IMR-90 (cell line): ENCODE measurements at regions not wholly inside any gene's neighbourhood (a gene's known extent, or its start where the extent isn't known, plus 50 kb on each side); places are given as distances from the start of the nearest gene placed in this dataset.

Experiments used
- ATAC-seq: fragments of 200-7000 bp; cut with Tn5 transposase; 2 replicates; pipeline ENCODE4 v1.9.1; 2020; ENCODE audit warnings: low read depth, mild to moderate bottlenecking, moderate library complexity
- BruUV-seq: library from RNA; stranded (reverse); fragments of 400-500 nt; replicated peaks from 2 replicates; lab custom pipeline; 2021; lab: Mats Ljungman, UMichigan
- CTCF ChIA-PET: fragments of 300-600 bp; formaldehyde crosslinking; extraction: SDS; loops from one replicate; lab custom pipeline; 2021; ENCODE audit warnings: antibody characterized with exemption; lab: Yijun Ruan, JAX
- POLR2A ChIA-PET: fragments of 300-600 bp; sonication (Branson Sonifier 250); formaldehyde crosslinking; loops from one replicate; lab custom pipeline; 2022; ENCODE audit warnings: antibody characterized with exemption; ENCODE audit not compliant: unreplicated experiment; lab: Charles Lee
- DNase-seq: peaks from one replicate; pipeline ENCODE4 v3.0.0; 2013
- H2AFZ ChIP-seq: replicated peaks from 2 replicates; pipeline ENCODE3; 2013; ENCODE audit warnings: low read length, mild to moderate bottlenecking; ENCODE audit not compliant: poor library complexity
- H2AK5ac ChIP-seq: 2 replicates; pipeline ENCODE4 v1.6.1; 2013; ENCODE audit warnings: low read depth, low read length, inconsistent platforms
- H2AK9ac ChIP-seq: replicated peaks from 2 replicates; pipeline ENCODE3; 2013; ENCODE audit warnings: mild to moderate bottlenecking, low read depth, low read length, moderate library complexity; ENCODE audit not compliant: poor library complexity
- H2BK120ac ChIP-seq: 2 replicates; pipeline ENCODE4 v1.6.1; 2013; ENCODE audit warnings: low read depth, low read length, inconsistent platforms
- H2BK15ac ChIP-seq: 3 replicates; pipeline ENCODE4 v1.6.1; 2013; ENCODE audit warnings: low read depth, low read length, inconsistent platforms
- H2BK20ac ChIP-seq: 2 replicates; pipeline ENCODE4 v1.6.1; 2013; ENCODE audit warnings: low read depth, mild to moderate bottlenecking, inconsistent platforms, low read length, moderate library complexity
- H2BK5ac ChIP-seq: 2 replicates; pipeline ENCODE4 v1.6.1; 2013; ENCODE audit warnings: mild to moderate bottlenecking, low read depth, low read length, inconsistent platforms; ENCODE audit not compliant: poor library complexity, severe bottlenecking
- H3K14ac ChIP-seq: replicated peaks from 2 replicates; pipeline ENCODE4 v1.6.1; 2013; ENCODE audit warnings: low read depth, low read length, inconsistent platforms
- H3K18ac ChIP-seq: 2 replicates; pipeline ENCODE4 v1.6.1; 2013; ENCODE audit warnings: low read depth, low read length, control low read depth
- H3K23ac ChIP-seq: 2 replicates; pipeline ENCODE4 v1.6.1; 2013; ENCODE audit warnings: low read depth, low read length, inconsistent platforms
- H3K27ac ChIP-seq: 2 replicates; pipeline ENCODE4 v1.5.1; 2013; ENCODE audit warnings: mild to moderate bottlenecking, control low read depth, low read length; ENCODE audit not compliant: insufficient read depth
- H3K27me3 ChIP-seq: 2 replicates; pipeline ENCODE4 v1.6.1; 2013; ENCODE audit warnings: low read length; ENCODE audit not compliant: control insufficient read depth, insufficient read depth
- H3K36me3 ChIP-seq: 2 replicates; pipeline ENCODE4 v1.6.1; 2013; ENCODE audit warnings: low read length, mixed read lengths; ENCODE audit not compliant: control insufficient read depth, insufficient read depth
- H3K4ac ChIP-seq: 2 replicates; pipeline ENCODE4 v1.6.1; 2013; ENCODE audit warnings: low read depth, low read length, inconsistent platforms
- H3K4me1 ChIP-seq: 2 replicates; pipeline ENCODE4 v1.6.1; 2013; ENCODE audit warnings: low read length, mixed read lengths; ENCODE audit not compliant: control insufficient read depth, insufficient read depth
- H3K4me2 ChIP-seq: 2 replicates; pipeline ENCODE4 v1.6.1; 2013; ENCODE audit warnings: low read depth, mild to moderate bottlenecking, control low read depth, low read length, moderate library complexity
- H3K4me3 ChIP-seq: 2 replicates; pipeline ENCODE4 v1.5.1; 2013; ENCODE audit warnings: low read depth, mild to moderate bottlenecking, control low read depth, low read length, moderate library complexity; ENCODE audit not compliant: insufficient read depth
- H3K56ac ChIP-seq: 2 replicates; pipeline ENCODE4 v1.6.1; 2013; ENCODE audit warnings: low read length, inconsistent platforms; ENCODE audit not compliant: insufficient read depth; ENCODE audit errors: extremely low read depth
- H3K79me1 ChIP-seq, 2 experiments: 2 replicates each; pipeline ENCODE4 v1.6.1; 2013; ENCODE audit warnings: low read length in 2 of 2, inconsistent platforms in 1 of 2, low read depth in 1 of 2
- H3K9ac ChIP-seq: 2 replicates; pipeline ENCODE4 v1.6.1; 2013; ENCODE audit warnings: low read depth, low read length, control low read depth
- H3K9me1 ChIP-seq: 2 replicates; pipeline ENCODE4 v1.6.1; 2013; ENCODE audit warnings: low read length, inconsistent platforms; ENCODE audit not compliant: insufficient read depth
- H3K9me3 ChIP-seq: 2 replicates; pipeline ENCODE4 v1.6.1; 2013; ENCODE audit warnings: low read length; ENCODE audit not compliant: control insufficient read depth, insufficient read depth
- H4K20me1 ChIP-seq: 2 replicates; pipeline ENCODE4 v1.6.1; 2013; ENCODE audit warnings: low read length, inconsistent platforms; ENCODE audit not compliant: insufficient read depth
- H4K5ac ChIP-seq: 2 replicates; pipeline ENCODE4 v1.6.1; 2013; ENCODE audit warnings: mild to moderate bottlenecking, low read depth, low read length, control low read depth
- H4K8ac ChIP-seq, 2 experiments: 2 replicates each; pipeline ENCODE4 v1.6.1; 2013; ENCODE audit warnings: low read depth in 2 of 2, low read length in 2 of 2, control low read depth in 1 of 2, inconsistent platforms in 1 of 2
- H4K91ac ChIP-seq: 2 replicates; pipeline ENCODE4 v1.6.1; 2013; ENCODE audit warnings: low read depth, low read length, inconsistent platforms; ENCODE audit not compliant: insufficient read depth
- BHLHE40 ChIP-seq: fragments of 150-350 bp; IDR thresholded peaks from 2 replicates; pipeline ENCODE4 v1.6.1; 2016; ENCODE audit warnings: mild to moderate bottlenecking, low read depth, low read length
- CEBPB ChIP-seq: IDR thresholded peaks from 2 replicates; pipeline ENCODE4 v1.6.1; 2012; ENCODE audit warnings: low read depth, low read length, improper control_type of control experiment
- CHD1 ChIP-seq: IDR thresholded peaks from 2 replicates; pipeline ENCODE4 v1.6.1; 2012; ENCODE audit warnings: low read depth, low read length, improper control_type of control experiment
- POLR2A ChIP-seq: IDR thresholded peaks from 2 replicates; pipeline ENCODE4 v1.6.1; 2012; ENCODE audit warnings: mild to moderate bottlenecking, low read depth, low read length
- RAD21 ChIP-seq: IDR thresholded peaks from 2 replicates; pipeline ENCODE4 v1.6.1; 2012; ENCODE audit warnings: low read length, improper control_type of control experiment
- SMC3 ChIP-seq: fragments of 150-350 bp; IDR thresholded peaks from 2 replicates; pipeline ENCODE4 v1.6.1; 2016; ENCODE audit warnings: low read depth, mild to moderate bottlenecking, antibody characterized with exemption, low read length, moderate library complexity
- WGBS, 2 experiments: methylation state at CpG; one replicate each; pipeline versions ENCODE4 v1.1.5 to v1.1.7; 2013; ENCODE audit warnings: missing lambda C conversion rate in 2 of 2; ENCODE audit not compliant: insufficient read length in 1 of 2; ENCODE audit errors: extremely low coverage in 2 of 2; 5-methylcytosine and 5-hydroxymethylcytosine counted together
- dilution Hi-C: fragments of 300-500 bp; cut with HindIII; formaldehyde crosslinking; loops from one replicate; pipeline ENCODE4 v1.14.3; 2018; ENCODE audit warnings: low sequenced_read_pairs; ENCODE audit not compliant: unreplicated experiment
- in situ Hi-C: fragments of 300-500 bp; cut with MboI; formaldehyde crosslinking; loops from 3 replicates; pipeline ENCODE4 v1.14.3; 2019; ENCODE audit warnings: low sequenced_read_pairs, inconsistent platforms, mixed read lengths
- intact Hi-C: fragments of 100-400 bp; cut with micrococcal nuclease; formaldehyde crosslinking; loops from 2 replicates; pipeline ENCODE4 v1.10.0; 2022
- TF ChIP-seq, protein P1 (sequence below): fragments of 150-350 bp; IDR thresholded peaks from 2 replicates; pipeline ENCODE4 v1.6.1; 2017; ENCODE audit warnings: mild to moderate bottlenecking, antibody characterized with exemption, low read length, low read depth
- TF ChIP-seq, protein P2 (sequence below): conservative IDR thresholded peaks from 2 replicates; pipeline ENCODE4 v1.5.1; 2012; ENCODE audit warnings: mild to moderate bottlenecking, low read depth, low read length, improper control_type of control experiment

DNA sequence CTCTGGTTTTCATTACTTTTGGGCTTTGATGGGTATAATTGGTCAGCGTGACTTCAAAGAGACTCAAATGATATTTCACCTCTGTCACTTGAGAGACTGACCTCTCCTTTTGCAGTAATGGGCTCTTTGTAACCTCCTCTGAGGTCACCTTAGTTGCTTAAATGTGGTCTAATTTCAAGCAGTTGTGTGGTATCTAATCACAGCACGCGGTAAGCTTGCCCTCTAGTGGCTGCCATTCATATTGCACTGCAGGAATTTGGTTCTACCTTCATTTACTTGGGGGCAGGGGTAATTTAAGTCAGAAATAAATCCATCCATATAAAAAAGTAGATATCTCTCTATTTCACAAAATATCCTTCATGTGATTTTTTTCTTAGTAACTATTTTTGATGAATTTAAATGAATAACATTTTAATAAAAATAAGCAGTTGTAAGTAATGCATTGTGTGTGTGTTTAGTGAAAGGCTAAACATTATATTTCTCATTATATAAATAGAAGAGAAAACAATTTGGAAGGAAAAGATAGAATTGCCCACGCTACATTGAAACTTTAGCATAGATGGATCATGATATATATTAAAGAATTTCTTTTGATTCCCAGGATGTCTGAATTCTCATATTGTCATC lies 55.0 kb upstream of the ANO3 start:
- intact Hi-C loops, result loop anchor here (1.0 kb wide), 3 partner anchors 50 to 295 kb away; no protein-coding TSS in a partner anchor
- BruUV-seq, result no TSS peak
- H4K5ac ChIP-seq, result no peak overlapping the region
- no peaks in the 10 kb centered on the region for H3K9me3 ChIP-seq
- peak overlapping the region; percentile 41; the same call in 1 of the 2 replicates for H2BK20ac ChIP-seq
- in situ Hi-C loops, result loop anchor here (5.0 kb wide), 1 partner anchor 295 kb away; no protein-coding TSS in a partner anchor
- dilution Hi-C loops, result no loop called here
- no peak overlapping the region for H2AK9ac ChIP-seq
- TF ChIP-seq RAD21 (peak; percentile 97), SMC3 (peak; percentile 89), CHD1 (no peak), BHLHE40 (no peak), CEBPB (peak; percentile 29; the same call in 1 of the 2 replicates), POLR2A (peak; percentile 30; the same call in 1 of the 2 replicates)
- TF ChIP-seq, protein P1, sequence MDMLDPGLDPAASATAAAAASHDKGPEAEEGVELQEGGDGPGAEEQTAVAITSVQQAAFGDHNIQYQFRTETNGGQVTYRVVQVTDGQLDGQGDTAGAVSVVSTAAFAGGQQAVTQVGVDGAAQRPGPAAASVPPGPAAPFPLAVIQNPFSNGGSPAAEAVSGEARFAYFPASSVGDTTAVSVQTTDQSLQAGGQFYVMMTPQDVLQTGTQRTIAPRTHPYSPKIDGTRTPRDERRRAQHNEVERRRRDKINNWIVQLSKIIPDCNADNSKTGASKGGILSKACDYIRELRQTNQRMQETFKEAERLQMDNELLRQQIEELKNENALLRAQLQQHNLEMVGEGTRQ, result no peak
- TF ChIP-seq, protein P2, sequence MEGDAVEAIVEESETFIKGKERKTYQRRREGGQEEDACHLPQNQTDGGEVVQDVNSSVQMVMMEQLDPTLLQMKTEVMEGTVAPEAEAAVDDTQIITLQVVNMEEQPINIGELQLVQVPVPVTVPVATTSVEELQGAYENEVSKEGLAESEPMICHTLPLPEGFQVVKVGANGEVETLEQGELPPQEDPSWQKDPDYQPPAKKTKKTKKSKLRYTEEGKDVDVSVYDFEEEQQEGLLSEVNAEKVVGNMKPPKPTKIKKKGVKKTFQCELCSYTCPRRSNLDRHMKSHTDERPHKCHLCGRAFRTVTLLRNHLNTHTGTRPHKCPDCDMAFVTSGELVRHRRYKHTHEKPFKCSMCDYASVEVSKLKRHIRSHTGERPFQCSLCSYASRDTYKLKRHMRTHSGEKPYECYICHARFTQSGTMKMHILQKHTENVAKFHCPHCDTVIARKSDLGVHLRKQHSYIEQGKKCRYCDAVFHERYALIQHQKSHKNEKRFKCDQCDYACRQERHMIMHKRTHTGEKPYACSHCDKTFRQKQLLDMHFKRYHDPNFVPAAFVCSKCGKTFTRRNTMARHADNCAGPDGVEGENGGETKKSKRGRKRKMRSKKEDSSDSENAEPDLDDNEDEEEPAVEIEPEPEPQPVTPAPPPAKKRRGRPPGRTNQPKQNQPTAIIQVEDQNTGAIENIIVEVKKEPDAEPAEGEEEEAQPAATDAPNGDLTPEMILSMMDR, result peak; percentile 98
- H3K27me3 ChIP-seq, result no peaks in the 10 kb centered on the region
- DNase-seq, result peak; percentile 71
- CTCF ChIA-PET, result interaction anchor here (1.7 kb wide), 1 partner anchor 295 kb away, joined by 8 read pairs; no protein-coding TSS in a partner anchor
- H2BK5ac ChIP-seq, result no peak overlapping the region
- H3K14ac ChIP-seq, result no peak overlapping the region
- no peaks in the 10 kb centered on the region for H3K79me1 ChIP-seq
- no peaks in the 10 kb centered on the region for H3K4me1 ChIP-seq
- H4K8ac ChIP-seq, result no peak overlapping the region
- H3K9me1 ChIP-seq, result no peaks in the 10 kb centered on the region
- no peak overlapping the region for H3K4me2 ChIP-seq
- POLR2A ChIA-PET, result no interaction called here
- H4K20me1 ChIP-seq, result no peaks in the 10 kb centered on the region
- WGBS, 2 experiments, result no CpG with 5 or more reads among the region's 4 CpGs
- no peak overlapping the region for H3K9ac ChIP-seq
- H3K23ac ChIP-seq, result no peak overlapping the region
- H4K91ac ChIP-seq, result 0 out of 2 replicates have a peak overlapping the region, but pooled peaks have one; percentile 2
- H2AK5ac ChIP-seq, result no peak overlapping the region
- no peak overlapping the region for H3K27ac ChIP-seq
- H2BK120ac ChIP-seq, result peak overlapping the region; percentile 23; the same call in 1 of the 2 replicates
- H3K36me3 ChIP-seq, result no peaks in the 10 kb centered on the region
- no peak overlapping the region for H3K56ac ChIP-seq
- peak overlapping the region; percentile 24; the same call in 1 of the 2 replicates for H3K18ac ChIP-seq
- peak; percentile 96 for ATAC-seq
- H2AFZ ChIP-seq, result no peak overlapping the region
- no peak overlapping the region for H3K4ac ChIP-seq
- no peak overlapping the region for H3K4me3 ChIP-seq
- H2BK15ac ChIP-seq, result peak overlapping the region; percentile 5; the same call in 1 of the 3 replicates
